Gastroesophageal sphincter (tissue), 4 donors: ENCODE measurements at regions not wholly inside any gene's neighbourhood (a gene's known extent, or its start where the extent isn't known, plus 50 kb on each side); places are given as distances from the start of the nearest gene placed in this dataset.

Source experiments
- ATAC-seq: fragments of 150-250 bp; one replicate; pipeline ENCODE4 v1.9.1; 2016; ENCODE audit warnings: mild to moderate bottlenecking, moderate library complexity
- H3K27ac ChIP-seq, 4 donors: fragments of 200-600 bp; sonication (generic) in 3 of 4; 1 replicate in 3 of 4; 2 replicates in 1 of 4; pipeline ENCODE4 v1.5.1; 2016 to 2019
- H3K27me3 ChIP-seq: fragments of 200-600 bp; sonication (generic); one replicate; pipeline ENCODE4 v1.5.1; 2019
- H3K36me3 ChIP-seq, 2 donors: fragments of 200-600 bp; sonication (generic); one replicate each; pipeline ENCODE4 v1.5.1; 2019; ENCODE audit warnings: control low read depth in 1 of 2
- H3K4me1 ChIP-seq, 3 donors: fragments of 200-600 bp; sonication (generic); 1 replicate in 2 of 3; 2 replicates in 1 of 3; pipeline ENCODE4 v1.5.1; 2016 to 2019; ENCODE audit warnings: control low read depth in 2 of 3
- H3K4me3 ChIP-seq, 2 donors: fragments of 200-600 bp; sonication (generic); one replicate each; pipeline ENCODE4 v1.5.1; 2019; ENCODE audit warnings: mild to moderate bottlenecking in 1 of 2, moderate library complexity in 1 of 2
- H3K9me3 ChIP-seq, 3 donors: fragments of 200-600 bp; sonication (generic); one replicate each; pipeline ENCODE4 v1.5.1; 2017 to 2019; ENCODE audit warnings: control low read depth in 2 of 3
- CTCF ChIP-seq, 4 experiments: fragments of 200-600 bp in 2 of 4; fragments of 450-650 bp in 2 of 4; sonication (generic) in 1 of 4; IDR thresholded peaks; one replicate each; pipeline ENCODE4 v1.5.1; 2017 to 2019; ENCODE audit warnings: antibody characterized with exemption in 4 of 4, mild to moderate bottlenecking in 2 of 4, moderate library complexity in 2 of 4
- EP300 ChIP-seq: sonication (generic); formaldehyde crosslinking; IDR thresholded peaks from one replicate; pipeline ENCODE4 v1.6.1; 2017; ENCODE audit warnings: antibody characterized with exemption, mild to moderate bottlenecking
- POLR2A ChIP-seq, 2 donors: fragments of 450-650 bp; IDR thresholded peaks; one replicate each; pipeline ENCODE4 v1.6.1; 2017; ENCODE audit warnings: antibody characterized with exemption in 2 of 2, mild to moderate bottlenecking in 2 of 2, moderate library complexity in 1 of 2
- POLR2AphosphoS5 ChIP-seq: sonication (generic); formaldehyde crosslinking; IDR thresholded peaks from one replicate; pipeline ENCODE4 v1.6.1; 2017; ENCODE audit warnings: antibody characterized with exemption
- WGBS, 2 donors: methylation state at CpG; one replicate each; pipeline ENCODE4 v1.1.5; 2018; ENCODE audit warnings: low coverage in 1 of 2; 5-methylcytosine and 5-hydroxymethylcytosine counted together

GRCh38 chr2:59702026-59702425, 851.4 kb downstream of the BCL11A start:
- Histone ChIP-seq H3K9me3 (peaks cover 0 to 18% (median 0%) of the 10 kb centered on the region in 3 donors), H3K4me1 (no peaks in the 10 kb centered on the region), H3K4me3 (no peak overlapping the region), H3K27me3 (no peaks in the 10 kb centered on the region), H3K27ac (no peak overlapping the region), H3K36me3 (no peaks in the 10 kb centered on the region)
- WGBS, 2 donors: no CpG with 5 or more reads among the region's 1 CpG
- TF ChIP-seq EP300 (no peak), POLR2A (IDR thresholded peaks at IDR 0.05) (no peak), POLR2AphosphoS5 (no peak), CTCF (IDR thresholded peaks at IDR 0.05) (no peak)
- no peak for ATAC-seq

- Histone ChIP-seq H3K9me3 (peaks cover 0 to 18% (median 0%) of the 10 kb centered on the region in 3 donors), H3K27ac (no peak overlapping the region), H3K27me3 (no peaks in the 10 kb centered on the region), H3K36me3 (no peaks in the 10 kb centered on the region), H3K4me1 (no peaks in the 10 kb centered on the region), H3K4me3 (no peak overlapping the region)
- ATAC-seq: no peak
- 54 to 86% methylated on average over 2 of the region's 3 CpGs for WGBS, 2 donors
- TF ChIP-seq POLR2A (IDR thresholded peaks at IDR 0.05): no peak
- TF ChIP-seq POLR2AphosphoS5: no peak
- no peak for TF ChIP-seq EP300
- TF ChIP-seq CTCF (IDR thresholded peaks at IDR 0.05): no peak
These were observed 852.0 kb downstream of the BCL11A start for GRCh38 chr2:59701271-59701994.

GRCh38 chr2:59694176-59694575, 859.3 kb downstream of the BCL11A start:
- H3K27me3 ChIP-seq: no peaks in the 10 kb centered on the region
- no peak for ATAC-seq
- 38% methylated on average over 1 of the region's 1 CpG; no CpG with 5 or more reads in 1 of the 2 donors for WGBS, 2 donors

GRCh38 chr2:59693231-59693959, 860.1 kb downstream of the BCL11A start:
- no peak overlapping the region for H3K27ac ChIP-seq
- no peaks in the 10 kb centered on the region for H3K4me1 ChIP-seq
- no peak for ATAC-seq
- no peaks in the 10 kb centered on the region for H3K36me3 ChIP-seq
- 19% methylated on average over 2 of the region's 2 CpGs for WGBS, 2 donors
- H3K4me3 ChIP-seq: no peak overlapping the region
- peaks cover 0 to 7% (median 0%) of the 10 kb centered on the region in 3 donors for H3K9me3 ChIP-seq
- no peaks in the 10 kb centered on the region for H3K27me3 ChIP-seq
- no peak for TF ChIP-seq CTCF (IDR thresholded peaks at IDR 0.05)
- no peak for TF ChIP-seq POLR2AphosphoS5
- TF ChIP-seq EP300: no peak
- no peak for TF ChIP-seq POLR2A (IDR thresholded peaks at IDR 0.05)

More at GRCh38 chr2:59694176-59694575, 859.3 kb downstream of the BCL11A start:
- Histone ChIP-seq H3K4me3 (no peak overlapping the region), H3K27ac (no peak overlapping the region), H3K36me3 (no peaks in the 10 kb centered on the region), H3K4me1 (no peaks in the 10 kb centered on the region), H3K9me3 (peaks cover 0 to 7% (median 0%) of the 10 kb centered on the region in 3 donors)
- TF ChIP-seq EP300: no peak

- Histone ChIP-seq H3K4me1 (no peaks in the 10 kb centered on the region), H3K27ac (no peak overlapping the region), H3K9me3 (peaks cover 0 to 7% (median 0%) of the 10 kb centered on the region in 3 donors), H3K4me3 (no peak overlapping the region), H3K27me3 (no peaks in the 10 kb centered on the region), H3K36me3 (no peaks in the 10 kb centered on the region)
- TF ChIP-seq POLR2AphosphoS5: no peak
- TF ChIP-seq POLR2A (IDR thresholded peaks at IDR 0.05): no peak
- TF ChIP-seq CTCF (IDR thresholded peaks at IDR 0.05): no peak
- TF ChIP-seq EP300: no peak
- no peak for ATAC-seq
- WGBS, 2 donors: 78 to 91% methylated on average over 3 of the region's 3 CpGs
These were observed 861.8 kb downstream of the BCL11A start for GRCh38 chr2:59691518-59692190.
